Dedifferentiated amniotic fluid mesenchymal stem cell (primary cell): ENCODE measurements at regions not wholly inside any gene's neighbourhood (a gene's known extent, or its start where the extent isn't known, plus 50 kb on each side); places are given as distances from the start of the nearest gene placed in this dataset.

Experiments used
- DNase-seq: peaks from one replicate; pipeline ENCODE4 v3.0.0-alpha.2; 2016; ENCODE audit errors: extremely low spot score

DNA sequence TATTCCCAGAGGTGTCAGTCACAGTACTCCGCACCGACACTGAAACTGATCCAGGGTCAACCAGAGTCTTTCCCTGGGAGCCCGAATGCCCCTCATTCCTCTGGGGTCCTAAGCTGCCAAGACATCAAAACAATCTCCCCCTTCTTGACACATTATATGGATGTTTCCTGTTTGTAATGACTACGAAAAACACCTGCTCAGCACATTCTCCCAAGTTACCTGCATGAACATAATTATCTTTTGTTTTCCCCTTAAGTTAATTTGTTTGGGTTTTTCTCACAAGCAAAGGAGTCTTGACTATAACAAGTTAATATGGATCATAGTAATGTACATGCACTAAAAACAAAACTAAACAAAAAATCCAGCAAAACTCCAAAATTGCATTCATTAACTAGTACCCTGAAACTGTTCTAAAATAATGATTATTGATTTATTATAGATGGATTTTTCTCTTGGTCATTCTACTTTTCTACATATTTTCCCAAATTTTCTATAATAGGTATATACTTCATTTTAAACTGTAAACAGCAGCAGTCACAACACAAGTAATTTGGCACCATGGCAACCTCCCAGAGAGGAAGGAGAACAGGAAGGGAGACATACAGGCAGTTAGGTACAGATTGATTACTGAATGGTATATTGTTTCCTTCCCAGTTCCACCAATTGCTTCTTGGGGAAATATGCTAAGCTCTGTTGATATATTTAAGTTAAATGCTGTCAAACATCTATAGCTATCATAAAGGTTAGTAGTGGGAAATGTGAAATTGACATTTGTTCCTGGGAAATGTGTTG lies 631.5 kb downstream of the METTL15 start:
- DNase-seq = no peak

- DNase-seq = no peak
Observed at GRCh38 chr11:28738549-28738948, 630.4 kb downstream of the METTL15 start.

DNA sequence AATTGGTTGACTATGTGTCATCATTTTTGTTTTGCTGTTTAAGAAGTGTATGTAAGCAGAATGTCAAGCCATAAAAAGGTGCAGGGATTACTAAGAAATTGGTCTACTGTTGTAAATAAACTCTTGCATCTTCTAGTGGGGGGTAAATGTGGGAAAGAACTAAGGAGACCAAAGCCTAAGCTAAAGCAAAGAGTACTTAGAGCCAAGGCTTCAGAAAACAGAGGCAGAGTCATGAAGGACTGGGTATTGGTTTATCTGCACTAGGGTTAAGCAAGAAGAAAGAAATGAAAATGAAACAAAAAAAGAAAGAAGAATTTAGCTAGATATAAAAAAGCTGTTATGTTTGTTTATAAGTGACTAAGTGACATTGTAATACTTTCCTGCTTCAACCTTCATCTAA lies 628.1 kb downstream of the METTL15 start:
- DNase-seq = no peak

DNA sequence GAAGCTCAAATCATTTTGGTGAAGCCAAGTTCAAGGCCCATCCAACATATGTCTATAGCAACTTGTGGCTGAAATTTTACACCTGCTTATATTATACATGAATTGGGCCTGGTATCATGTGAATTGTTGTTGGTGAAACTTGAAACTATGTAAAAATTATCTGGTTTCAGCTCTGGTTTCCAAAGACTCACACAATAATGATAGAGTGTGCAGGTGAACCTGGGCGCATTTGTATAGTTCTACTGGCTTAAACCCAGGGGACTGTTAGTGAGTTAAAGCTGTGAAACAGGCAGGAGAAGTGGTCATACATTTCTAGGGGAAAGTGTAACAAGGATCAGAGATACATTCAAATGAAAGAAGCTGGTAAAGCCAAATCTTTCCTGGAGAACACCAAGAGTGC lies 627.3 kb downstream of the METTL15 start:
- no peak for DNase-seq

GRCh38 chr11:28730889-28731288 lies 622.7 kb downstream of the METTL15 start:
- DNase-seq = no peak

DNA sequence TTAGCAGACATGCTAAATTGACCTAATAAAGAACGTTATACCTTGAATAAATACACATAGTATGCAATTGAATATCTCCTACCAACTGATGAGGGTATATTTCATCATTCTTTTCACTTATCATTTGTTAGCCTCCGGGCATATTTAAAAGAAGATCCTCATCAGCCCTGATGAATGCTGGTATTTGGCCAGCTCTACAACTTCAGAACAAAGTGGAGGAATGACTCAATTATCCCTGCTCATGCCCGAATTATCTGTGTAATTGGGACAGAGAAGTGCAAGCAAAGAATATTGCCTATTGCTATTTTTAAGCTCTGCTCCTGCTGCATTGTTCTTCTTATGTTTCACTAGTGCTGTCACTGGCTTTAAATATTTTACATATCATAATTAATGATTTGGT lies 622.1 kb downstream of the METTL15 start:
- no peak for DNase-seq

DNA sequence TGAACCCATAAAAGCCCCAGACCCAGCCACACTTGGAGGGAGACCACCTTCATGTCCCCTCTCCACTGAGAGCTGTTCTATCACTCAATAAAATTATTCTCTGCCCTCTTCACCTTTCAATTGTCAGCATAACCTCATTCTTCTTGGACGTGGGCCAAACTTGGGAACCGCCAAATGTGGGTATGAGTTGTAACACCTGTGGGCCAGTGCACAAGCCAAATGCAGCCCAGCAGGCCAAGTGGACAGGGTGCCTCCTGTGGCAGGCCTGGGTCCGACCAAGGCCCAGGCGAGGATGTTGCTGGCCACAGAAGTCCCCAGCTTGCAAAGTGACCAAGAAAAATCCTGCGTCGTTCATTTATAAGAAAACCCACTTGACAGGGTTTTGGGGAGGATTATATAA lies 621.2 kb downstream of the METTL15 start:
- DNase-seq = no peak

- no peak for DNase-seq
Observed at GRCh38 chr11:28728666-28729065, 620.5 kb downstream of the METTL15 start.

GRCh38 chr11:28727254-28727653 lies 619.1 kb downstream of the METTL15 start:
- DNase-seq = no peak

DNA sequence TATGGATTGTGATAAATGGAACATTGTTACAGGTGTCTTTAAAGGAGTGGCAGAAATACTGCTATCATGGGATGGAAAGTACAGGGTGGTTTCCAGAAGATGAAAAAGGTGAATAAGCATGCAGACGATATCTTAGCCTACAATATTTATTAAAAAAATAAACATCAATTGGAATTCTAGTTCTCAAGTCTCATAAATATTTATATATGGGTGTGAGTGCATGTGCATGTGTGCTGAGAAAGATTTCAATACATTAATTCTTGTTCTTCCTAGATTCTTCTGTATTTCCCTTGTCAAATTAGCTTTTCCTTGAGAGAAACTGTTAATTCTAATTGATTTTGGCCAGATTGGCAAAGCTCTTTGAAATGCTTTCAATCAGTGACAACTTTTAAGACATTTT lies 618.2 kb downstream of the METTL15 start:
- no peak for DNase-seq

DNA sequence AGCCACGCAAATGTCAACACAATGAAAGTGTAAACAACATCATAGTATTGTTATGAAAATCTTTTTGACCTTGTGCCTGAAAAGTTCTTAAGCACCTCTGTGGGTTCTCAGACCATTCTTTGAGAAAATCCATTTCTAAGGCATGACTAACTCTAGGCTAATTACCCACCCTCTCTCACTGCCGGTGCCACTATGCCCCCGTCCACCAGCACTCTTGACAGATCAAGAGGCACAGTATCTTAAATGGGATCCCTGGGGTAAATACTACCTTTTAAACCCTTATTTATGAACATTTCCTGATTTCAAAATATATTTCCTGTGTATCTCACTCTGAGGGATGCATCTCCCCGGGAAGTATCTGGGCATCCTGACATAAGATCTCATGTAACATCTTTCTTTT lies 607.5 kb downstream of the METTL15 start:
- no peak for DNase-seq

DNA sequence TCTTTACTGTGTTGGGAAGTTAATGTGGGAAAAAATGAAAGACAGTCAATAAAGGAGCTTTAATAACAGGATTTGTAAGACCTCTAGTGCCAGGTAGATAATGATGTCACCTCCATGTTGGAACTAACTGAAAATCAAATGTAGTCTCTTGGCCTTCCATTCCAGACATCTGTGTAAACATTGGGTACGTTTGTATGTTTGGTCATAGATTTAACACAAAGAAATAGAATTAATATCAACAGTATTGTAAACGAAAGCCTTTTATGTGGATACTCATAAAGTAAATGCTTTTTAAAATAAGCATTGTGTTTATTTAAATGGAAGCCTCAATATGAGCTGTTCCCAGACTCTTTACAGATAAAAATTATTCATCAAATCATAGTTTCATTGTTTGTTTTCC lies 605.7 kb downstream of the METTL15 start:
- no peak for DNase-seq

DNA sequence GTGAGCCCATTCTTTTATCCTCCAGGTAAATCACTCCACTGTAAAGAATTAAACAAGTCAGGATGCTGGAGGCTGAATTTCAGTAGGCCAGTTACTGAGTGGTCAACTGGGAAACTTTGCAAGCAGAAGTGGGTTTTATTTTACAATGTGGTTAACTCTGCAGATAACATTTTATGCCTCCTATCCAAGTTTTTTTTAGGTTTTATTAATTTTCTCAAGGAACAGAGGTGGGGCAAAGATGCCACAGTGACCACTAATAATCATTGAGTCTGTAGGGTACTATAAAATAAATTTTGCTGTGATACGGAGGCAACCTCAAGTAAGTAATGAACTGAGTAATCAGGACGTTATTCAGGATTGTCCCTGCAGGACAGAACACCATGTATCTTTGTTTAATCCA lies 599.9 kb downstream of the METTL15 start:
- DNase-seq = no peak

DNA sequence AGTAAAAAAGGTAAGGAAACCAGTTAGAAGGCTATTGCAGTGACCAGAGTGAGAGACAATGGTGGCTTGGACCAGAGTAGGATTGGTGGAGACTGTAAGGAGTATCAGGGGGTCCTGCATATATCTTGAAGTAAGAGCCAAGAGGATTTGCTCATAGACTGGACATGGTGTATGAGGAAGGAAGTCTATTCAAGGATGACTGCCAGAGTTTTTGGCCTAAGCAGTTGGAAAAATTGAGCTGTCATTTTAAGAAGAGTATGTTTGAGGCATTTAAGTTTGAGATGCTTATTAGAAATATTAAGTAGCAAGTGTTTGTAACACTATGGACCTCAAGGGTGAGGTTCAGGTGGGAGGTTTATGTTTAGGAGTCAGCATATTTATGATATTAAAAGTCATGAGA lies 596.6 kb downstream of the METTL15 start:
- no peak for DNase-seq

GRCh38 chr11:28703371-28703770 lies 595.2 kb downstream of the METTL15 start:
- no peak for DNase-seq

DNA sequence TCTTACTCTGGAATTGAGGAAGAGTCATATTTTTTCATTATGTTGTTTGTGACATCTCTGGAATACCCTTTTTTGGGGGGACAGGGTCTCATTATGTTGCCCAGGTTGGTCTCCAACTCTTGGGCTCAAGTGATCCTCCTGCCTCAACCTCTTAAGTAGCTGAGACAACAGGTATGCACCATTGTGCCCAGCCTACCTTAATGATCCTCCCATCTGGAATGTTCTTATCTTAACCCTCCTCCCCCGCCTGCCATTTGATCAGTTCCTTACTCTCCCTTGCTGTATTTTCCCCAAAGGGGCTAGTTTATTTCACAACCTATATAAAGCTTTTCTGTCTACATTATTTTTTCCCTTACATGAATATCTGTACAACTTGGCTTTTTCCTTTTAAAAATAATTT lies 594.7 kb downstream of the METTL15 start:
- no peak for DNase-seq

DNA sequence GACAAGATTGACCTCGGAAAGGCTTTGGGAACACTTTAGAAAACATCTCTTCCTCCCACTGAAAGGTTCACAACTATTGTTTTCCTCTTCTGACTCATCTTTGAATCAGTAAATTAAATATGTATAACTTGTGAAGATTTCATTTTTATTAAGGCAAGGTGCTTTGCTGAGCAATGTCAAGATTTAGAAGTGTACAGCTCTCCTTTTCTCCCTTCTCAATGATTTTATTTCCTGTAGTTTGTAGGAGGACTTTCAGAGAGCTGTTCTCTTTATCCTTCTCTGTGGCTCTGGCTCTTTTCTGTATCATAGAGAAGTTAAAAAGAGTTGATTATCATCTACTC lies 594.2 kb downstream of the METTL15 start:
- DNase-seq = no peak

- DNase-seq = no peak
Observed at GRCh38 chr11:28701760-28702449, 593.7 kb downstream of the METTL15 start.

DNA sequence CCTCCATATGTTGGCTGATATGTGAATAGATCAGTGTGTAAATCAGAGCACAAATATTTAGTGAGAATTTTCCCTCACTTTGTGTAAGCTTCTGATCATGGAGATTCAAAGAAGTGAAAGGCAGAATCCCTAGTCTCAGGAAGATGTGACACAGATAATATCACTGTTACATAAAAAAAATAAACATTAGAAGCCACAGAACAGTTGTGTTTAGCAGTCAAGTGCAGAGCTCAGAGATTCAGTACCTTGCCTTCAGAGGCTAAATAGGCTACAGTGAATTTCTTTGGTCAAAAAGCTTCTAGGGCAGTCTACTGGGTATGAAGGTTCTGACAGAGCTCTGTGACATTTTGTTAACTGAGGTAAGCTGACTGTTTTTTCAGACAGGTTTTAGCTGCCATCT lies 591.5 kb downstream of the METTL15 start:
- no peak for DNase-seq

DNA sequence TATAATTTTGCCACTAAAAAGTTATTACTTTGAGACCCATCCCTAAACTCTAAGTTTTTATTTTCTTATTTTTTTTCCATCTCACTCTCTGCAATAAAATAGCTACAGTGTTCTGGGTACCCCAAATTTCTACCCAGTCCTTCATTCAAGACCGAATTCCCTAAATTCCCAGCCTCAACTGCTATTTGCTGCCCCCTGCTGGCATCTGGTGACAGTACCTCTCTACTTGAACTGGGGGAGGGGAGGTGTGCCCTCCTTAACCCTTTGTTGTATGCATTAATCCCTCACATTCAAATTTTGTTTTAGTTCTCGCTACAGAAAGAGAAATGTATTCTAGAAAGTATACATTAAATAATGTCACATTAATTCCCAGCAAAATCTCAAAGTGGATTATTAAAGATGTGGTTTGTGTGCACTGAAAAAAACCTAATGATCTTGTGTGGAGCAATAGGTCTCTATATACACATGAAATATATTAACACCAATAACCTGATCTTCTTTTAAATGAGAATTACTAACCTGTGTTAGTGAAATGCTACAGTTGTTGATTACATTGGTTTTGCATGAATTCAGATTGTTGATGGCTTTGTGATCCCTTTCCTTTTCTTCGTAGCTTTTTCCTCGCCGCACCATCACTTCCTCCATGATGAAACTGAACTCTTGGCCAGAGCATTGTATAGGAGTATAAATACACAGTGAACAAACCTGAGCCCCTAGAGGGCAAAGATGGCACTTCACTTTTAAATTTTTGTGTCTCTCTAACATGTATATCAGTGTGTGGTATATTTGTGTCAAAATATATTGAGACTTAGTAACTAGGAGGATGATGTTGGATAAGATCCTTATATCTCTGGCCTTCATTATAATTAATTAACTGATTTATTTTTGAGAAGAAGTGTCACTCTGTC lies 590.0 kb downstream of the METTL15 start:
- peak; percentile 40 for DNase-seq

GRCh38 chr11:28696591-28696990 lies 588.4 kb downstream of the METTL15 start:
- DNase-seq = no peak

DNA sequence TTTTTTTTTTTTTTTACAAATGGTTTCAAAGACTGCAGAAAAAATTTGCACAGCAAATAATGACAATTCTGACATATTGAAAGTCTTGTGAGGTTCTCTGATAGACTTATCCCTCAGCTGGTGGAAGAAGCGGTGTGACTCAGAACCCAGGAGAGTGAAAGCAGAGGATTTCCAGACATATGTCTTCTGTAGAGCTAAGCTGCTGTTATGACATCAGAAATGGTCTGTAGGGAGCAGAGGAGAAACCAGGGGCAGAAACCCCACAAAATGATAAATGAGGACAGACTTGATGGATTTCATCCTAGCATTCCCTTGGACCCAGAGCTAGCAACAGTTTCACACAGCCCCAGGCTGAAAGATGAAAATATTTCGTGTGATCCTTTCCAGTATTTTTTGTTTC lies 582.6 kb downstream of the METTL15 start:
- DNase-seq = no peak
